Adrenal gland (tissue), 9 donors: ENCODE measurements at regions not wholly inside any gene's neighbourhood (a gene's known extent, or its start where the extent isn't known, plus 50 kb on each side); places are given as distances from the start of the nearest gene placed in this dataset.
"Not testable (repeated sequence)": the region's sequence is repeated elsewhere in the genome, so short reads cannot be mapped to it uniquely, and the experiment has no call there.

Experiments used
- DNase-seq, 7 donors: peaks; one replicate each; pipeline ENCODE4 v3.0.0-alpha.2; 2019 to 2020
- H3K27ac ChIP-seq, 5 donors: fragments of 200-600 bp; sonication (generic) in 4 of 5; 1 replicate in 3 of 5; 2 replicates in 2 of 5; pipeline versions ENCODE4 v1.5.1 to v1.8.0; 2016 to 2020; ENCODE audit warnings: mild to moderate bottlenecking in 1 of 5
- H3K27me3 ChIP-seq: fragments of 200-600 bp; 2 replicates; pipeline ENCODE4 v1.8.0; 2021
- H3K36me3 ChIP-seq, 2 donors: fragments of 200-600 bp; replicated peaks in 1 of 2; 1 replicate in 1 of 2; 2 replicates in 1 of 2; pipeline versions ENCODE4 v1.5.1 to v1.8.0; 2018 to 2022
- H3K4me1 ChIP-seq, 2 donors: fragments of 200-600 bp; replicated peaks in 1 of 2; 1 replicate in 1 of 2; 2 replicates in 1 of 2; pipeline versions ENCODE4 v1.5.1 to v1.8.0; 2018 to 2021
- H3K4me3 ChIP-seq, 4 donors: fragments of 200-600 bp; sonication (generic) in 3 of 4; one replicate each; pipeline ENCODE4 v1.5.1; 2016 to 2018
- H3K9me3 ChIP-seq, 3 donors: fragments of 200-600 bp; sonication (generic) in 1 of 3; replicated peaks in 1 of 3; 1 replicate in 2 of 3; 2 replicates in 1 of 3; pipeline versions ENCODE4 v1.5.1 to v1.8.0; 2016 to 2021
- POLR2A ChIP-seq, 2 donors: fragments of 450-650 bp; IDR thresholded peaks; one replicate each; pipeline ENCODE4 v1.6.1; 2017; ENCODE audit warnings: antibody characterized with exemption in 2 of 2, mild to moderate bottlenecking in 2 of 2, moderate library complexity in 1 of 2
- WGBS, 4 donors: extraction: QIAGEN DNeasy Blood & Tissue Kit in 2 of 4; methylation state at CpG; one replicate each; pipeline versions ENCODE4 v1.1.5 to v1.1.7; 2013 to 2017; 5-methylcytosine and 5-hydroxymethylcytosine counted together
- intact Hi-C, 2 donors: fragments of 100-400 bp; cut with DNase I; formaldehyde crosslinking; loops; one replicate each; pipeline versions ENCODE4 v1.14.1 to v1.15.0; 2022 to 2023
- TF ChIP-seq, protein P1 (sequence below), 6 experiments: fragments of 450-650 bp in 4 of 6; fragments of 200-600 bp in 2 of 6; sonication (generic) in 1 of 6; IDR thresholded peaks; 1 replicate in 5 of 6; 2 replicates in 1 of 6; pipeline versions ENCODE4 v1.5.1 to v1.8.0; 2016 to 2021; ENCODE audit warnings: antibody characterized with exemption in 6 of 6, mild to moderate bottlenecking in 2 of 6, moderate library complexity in 1 of 6
- donor health status: healthy with polysubstance abuse.
- donor health status: Bipolar disorder and iron deficiency.
- donor health status: DM: yes; HTN: yes; CAD: no.
- donor health status: DM: no; HTN: no; CAD: no.
- donor health status: DM: no; HTN: no; CAD: no.

DNA sequence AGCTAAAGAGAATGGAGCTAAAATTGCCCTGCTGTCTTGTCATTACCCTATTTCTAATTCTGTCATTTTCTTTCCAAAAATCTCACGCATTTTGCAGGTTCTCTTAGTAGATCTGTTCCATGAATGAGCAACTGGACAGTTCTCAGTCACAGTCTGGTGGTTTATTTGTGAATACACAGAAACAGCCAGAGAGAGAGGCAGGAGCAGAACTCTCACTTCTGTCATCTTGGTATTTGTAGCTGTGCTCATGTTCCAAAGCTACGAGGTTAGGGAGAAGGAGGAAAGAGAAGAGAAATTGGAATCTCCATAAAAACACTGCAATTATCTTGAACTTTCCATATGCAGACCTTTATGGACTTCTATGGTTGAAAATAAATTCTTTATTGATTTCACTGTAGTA, 118.0 kb upstream of the OR13F1 start:
- Histone ChIP-seq H3K4me3 (no peak overlapping the region), H3K4me1 (no peaks in the 10 kb centered on the region), H3K9me3 (no peaks in the 10 kb centered on the region), H3K27me3 (no peaks in the 10 kb centered on the region), H3K27ac (no peak overlapping the region), H3K36me3 (no peaks in the 10 kb centered on the region)
- intact Hi-C loops, result no loop called here
- 47 to 63% (median 56%) methylated on average over 2 of the region's 2 CpGs for WGBS, 4 donors
- no peak for DNase-seq
- TF ChIP-seq POLR2A (IDR thresholded peaks at IDR 0.05), result no peak
- TF ChIP-seq, protein P1, sequence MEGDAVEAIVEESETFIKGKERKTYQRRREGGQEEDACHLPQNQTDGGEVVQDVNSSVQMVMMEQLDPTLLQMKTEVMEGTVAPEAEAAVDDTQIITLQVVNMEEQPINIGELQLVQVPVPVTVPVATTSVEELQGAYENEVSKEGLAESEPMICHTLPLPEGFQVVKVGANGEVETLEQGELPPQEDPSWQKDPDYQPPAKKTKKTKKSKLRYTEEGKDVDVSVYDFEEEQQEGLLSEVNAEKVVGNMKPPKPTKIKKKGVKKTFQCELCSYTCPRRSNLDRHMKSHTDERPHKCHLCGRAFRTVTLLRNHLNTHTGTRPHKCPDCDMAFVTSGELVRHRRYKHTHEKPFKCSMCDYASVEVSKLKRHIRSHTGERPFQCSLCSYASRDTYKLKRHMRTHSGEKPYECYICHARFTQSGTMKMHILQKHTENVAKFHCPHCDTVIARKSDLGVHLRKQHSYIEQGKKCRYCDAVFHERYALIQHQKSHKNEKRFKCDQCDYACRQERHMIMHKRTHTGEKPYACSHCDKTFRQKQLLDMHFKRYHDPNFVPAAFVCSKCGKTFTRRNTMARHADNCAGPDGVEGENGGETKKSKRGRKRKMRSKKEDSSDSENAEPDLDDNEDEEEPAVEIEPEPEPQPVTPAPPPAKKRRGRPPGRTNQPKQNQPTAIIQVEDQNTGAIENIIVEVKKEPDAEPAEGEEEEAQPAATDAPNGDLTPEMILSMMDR (IDR thresholded peaks at IDR 0.05), result no peak

DNA sequence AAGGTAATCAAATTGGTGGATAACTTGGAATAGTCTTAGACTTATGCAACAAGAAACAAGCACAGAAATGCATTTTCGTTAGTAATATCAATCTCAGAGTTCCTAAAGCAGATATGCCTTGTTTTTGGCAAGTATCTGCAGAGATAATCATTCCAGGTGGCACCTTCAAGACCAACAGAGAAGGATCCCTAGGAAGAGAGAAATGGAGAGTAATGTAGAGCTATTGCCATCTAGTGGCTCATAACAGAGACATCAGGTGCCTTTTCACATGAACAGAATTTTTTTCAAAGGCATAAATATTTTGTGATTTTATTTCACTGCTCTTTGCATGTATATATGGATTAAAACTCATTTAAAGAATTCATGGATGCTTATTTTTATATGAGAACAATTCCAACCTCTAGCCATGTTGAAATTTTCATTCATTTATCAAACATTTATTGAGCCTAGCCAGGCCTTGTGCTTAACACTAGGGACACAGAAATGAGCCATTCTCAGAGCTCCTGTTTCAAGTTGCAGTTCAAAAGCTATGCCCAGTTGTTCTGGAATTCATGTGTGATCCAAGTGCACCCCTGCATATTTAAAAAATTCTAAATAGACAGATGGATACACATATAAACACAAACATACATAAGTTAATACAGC, 117.5 kb upstream of the OR13F1 start:
- TF ChIP-seq, protein P1 (IDR thresholded peaks at IDR 0.05), result peak; percentile 32 to 71 (median 54)
- TF ChIP-seq POLR2A (IDR thresholded peaks at IDR 0.05), result no peak
- Histone ChIP-seq H3K9me3 (no peaks in the 10 kb centered on the region), H3K4me3 (no peak overlapping the region), H3K36me3 (no peaks in the 10 kb centered on the region), H3K27me3 (no peaks in the 10 kb centered on the region), H3K4me1 (no peaks in the 10 kb centered on the region), H3K27ac (no peak overlapping the region)
- 0 to 5% (median 0%) methylated on average over 1 of the region's 1 CpG for WGBS, 4 donors
- DNase-seq, result no peak
- intact Hi-C loops, result no loop called here

DNA sequence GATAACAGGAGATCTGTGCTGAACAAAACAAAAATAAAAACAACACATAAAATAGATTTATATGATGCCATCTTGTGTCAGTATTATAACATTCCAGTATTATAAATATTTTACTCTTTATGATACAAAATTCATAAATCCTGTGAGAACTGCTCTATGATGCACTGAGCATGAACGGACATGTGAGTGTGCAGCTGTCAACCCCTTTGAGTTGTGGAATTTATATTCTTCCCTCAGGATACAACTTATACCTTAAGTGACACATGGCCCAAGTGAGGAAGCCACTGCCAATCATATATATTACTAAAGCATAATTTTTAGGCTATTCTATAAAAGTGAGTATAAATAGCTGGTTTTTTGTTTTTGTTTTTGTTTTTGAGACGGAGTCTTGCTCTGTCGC, 116.0 kb upstream of the OR13F1 start:
- DNase-seq, result no peak
- Histone ChIP-seq H3K9me3 (no peaks in the 10 kb centered on the region), H3K4me1 (no peaks in the 10 kb centered on the region), H3K4me3 (no peak overlapping the region), H3K36me3 (no peaks in the 10 kb centered on the region), H3K27ac (no peak overlapping the region), H3K27me3 (no peaks in the 10 kb centered on the region)
- 53 to 68% (median 64%) methylated on average over 3 of the region's 3 CpGs for WGBS, 4 donors
- TF ChIP-seq POLR2A (IDR thresholded peaks at IDR 0.05), result no peak
- TF ChIP-seq, protein P1 (IDR thresholded peaks at IDR 0.05), result no peak
- intact Hi-C loops, result no loop called here

DNA sequence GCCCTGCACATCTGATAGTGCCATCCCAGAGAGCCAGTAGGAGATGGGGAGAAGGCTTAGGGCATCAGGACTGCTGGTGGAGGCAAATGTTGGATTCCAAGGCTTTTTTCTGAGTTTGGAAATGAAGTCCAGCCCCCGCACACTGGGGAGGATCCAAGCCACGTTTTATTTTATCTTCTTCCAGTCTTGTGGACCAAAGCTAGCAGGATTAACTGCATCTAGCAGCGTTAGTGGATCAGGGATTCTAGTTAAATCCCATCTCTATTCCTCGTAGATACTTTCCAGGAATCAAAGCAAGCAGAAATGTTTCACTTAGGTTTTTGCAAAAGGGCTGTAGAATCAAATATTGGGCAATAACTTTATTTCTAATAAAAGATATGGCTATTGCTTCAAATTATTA, 114.7 kb upstream of the OR13F1 start:
- no peaks in the 10 kb centered on the region for H3K9me3 ChIP-seq
- no peak overlapping the region for H3K27ac ChIP-seq
- TF ChIP-seq, protein P1 (IDR thresholded peaks at IDR 0.05), result no peak
- TF ChIP-seq POLR2A (IDR thresholded peaks at IDR 0.05), result no peak
- no peaks in the 10 kb centered on the region for H3K4me1 ChIP-seq
- intact Hi-C loops, result no loop called here
- DNase-seq, result no peak
- no peaks in the 10 kb centered on the region for H3K27me3 ChIP-seq
- WGBS, 4 donors, result 77 to 91% (median 81%) methylated on average over 4 of the region's 4 CpGs
- no peaks in the 10 kb centered on the region for H3K36me3 ChIP-seq
- no peak overlapping the region for H3K4me3 ChIP-seq

DNA sequence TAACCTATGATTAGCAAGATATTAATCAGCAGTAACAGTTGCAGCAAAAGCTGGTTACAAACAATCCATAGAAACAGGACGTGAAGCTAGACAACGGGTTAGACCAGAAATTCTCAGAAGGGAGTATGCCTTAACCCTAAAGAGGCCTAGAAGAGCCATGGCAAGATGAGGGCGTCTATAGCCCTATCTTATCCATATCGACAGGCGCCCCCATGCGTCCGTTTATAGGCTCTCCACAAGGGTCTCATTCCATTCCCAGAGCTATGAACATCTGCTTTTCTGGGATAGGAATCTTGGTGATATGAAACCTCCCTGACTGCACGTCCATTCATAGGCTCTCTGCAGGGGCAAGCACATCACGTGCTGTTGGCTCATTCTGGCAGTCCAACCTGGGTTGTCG, 109.2 kb upstream of the OR13F1 start:
- H3K4me3 ChIP-seq, H3K27ac ChIP-seq, H3K27me3 ChIP-seq, H3K9me3 ChIP-seq, intact Hi-C loops, H3K36me3 ChIP-seq, DNase-seq, H3K4me1 ChIP-seq: not testable (repeated sequence)
- 55 to 68% (median 58%) methylated on average over 10 of the region's 10 CpGs for whole genome bisulfite sequencing, 4 donors
